GM12801 (cell line): ENCODE measurements at regions not wholly inside any gene's neighbourhood (a gene's known extent, or its start where the extent isn't known, plus 50 kb on each side); places are given as distances from the start of the nearest gene placed in this dataset.

Experiments used
- TF ChIP-seq, protein P1 (sequence below): IDR thresholded peaks from one replicate; pipeline ENCODE4 v1.5.1; 2011; ENCODE audit warnings: control low read depth; ENCODE audit not compliant: insufficient read length; ENCODE audit errors: extremely low read depth

DNA sequence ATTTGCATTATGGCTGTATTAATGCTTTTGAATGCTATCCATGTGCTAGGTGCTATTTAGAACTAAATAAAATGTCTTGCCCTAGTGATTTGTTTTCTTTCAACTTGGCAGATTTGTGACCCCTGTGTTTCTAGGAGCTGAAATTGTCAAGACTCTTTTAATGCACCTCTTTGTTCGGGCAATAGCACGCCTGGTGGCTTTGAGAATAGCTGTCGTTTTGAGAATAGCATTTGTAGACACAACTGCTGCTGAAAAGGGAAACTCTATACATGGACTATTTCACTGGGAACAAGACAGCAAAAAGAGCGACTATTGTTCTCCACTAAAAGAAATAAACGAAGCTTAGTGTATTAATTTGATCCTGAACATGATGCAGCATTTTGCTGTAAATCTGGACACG is 352.1 kb upstream of the ZNF521 start:
- TF ChIP-seq, protein P1, sequence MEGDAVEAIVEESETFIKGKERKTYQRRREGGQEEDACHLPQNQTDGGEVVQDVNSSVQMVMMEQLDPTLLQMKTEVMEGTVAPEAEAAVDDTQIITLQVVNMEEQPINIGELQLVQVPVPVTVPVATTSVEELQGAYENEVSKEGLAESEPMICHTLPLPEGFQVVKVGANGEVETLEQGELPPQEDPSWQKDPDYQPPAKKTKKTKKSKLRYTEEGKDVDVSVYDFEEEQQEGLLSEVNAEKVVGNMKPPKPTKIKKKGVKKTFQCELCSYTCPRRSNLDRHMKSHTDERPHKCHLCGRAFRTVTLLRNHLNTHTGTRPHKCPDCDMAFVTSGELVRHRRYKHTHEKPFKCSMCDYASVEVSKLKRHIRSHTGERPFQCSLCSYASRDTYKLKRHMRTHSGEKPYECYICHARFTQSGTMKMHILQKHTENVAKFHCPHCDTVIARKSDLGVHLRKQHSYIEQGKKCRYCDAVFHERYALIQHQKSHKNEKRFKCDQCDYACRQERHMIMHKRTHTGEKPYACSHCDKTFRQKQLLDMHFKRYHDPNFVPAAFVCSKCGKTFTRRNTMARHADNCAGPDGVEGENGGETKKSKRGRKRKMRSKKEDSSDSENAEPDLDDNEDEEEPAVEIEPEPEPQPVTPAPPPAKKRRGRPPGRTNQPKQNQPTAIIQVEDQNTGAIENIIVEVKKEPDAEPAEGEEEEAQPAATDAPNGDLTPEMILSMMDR = no peak

DNA sequence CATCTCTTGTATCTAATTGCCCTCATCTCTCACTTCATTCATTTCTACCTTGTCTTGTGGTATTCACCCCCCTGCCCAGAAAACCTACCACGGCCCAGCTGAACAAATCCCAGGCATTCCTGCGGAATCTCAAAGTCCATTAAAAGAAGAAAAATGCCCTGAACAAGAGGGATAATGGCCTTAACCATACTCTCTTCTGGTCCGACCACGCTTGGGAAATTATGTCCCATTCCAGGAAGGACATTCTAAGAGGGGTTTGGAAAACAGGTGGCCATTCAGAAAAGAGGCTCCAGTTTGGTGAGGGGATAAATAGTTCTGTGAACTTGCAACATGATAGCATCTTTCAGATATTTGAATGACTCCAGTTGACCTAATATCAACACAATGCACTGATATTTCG is 349.9 kb upstream of the ZNF521 start:
- TF ChIP-seq, protein P1 = no peak

DNA sequence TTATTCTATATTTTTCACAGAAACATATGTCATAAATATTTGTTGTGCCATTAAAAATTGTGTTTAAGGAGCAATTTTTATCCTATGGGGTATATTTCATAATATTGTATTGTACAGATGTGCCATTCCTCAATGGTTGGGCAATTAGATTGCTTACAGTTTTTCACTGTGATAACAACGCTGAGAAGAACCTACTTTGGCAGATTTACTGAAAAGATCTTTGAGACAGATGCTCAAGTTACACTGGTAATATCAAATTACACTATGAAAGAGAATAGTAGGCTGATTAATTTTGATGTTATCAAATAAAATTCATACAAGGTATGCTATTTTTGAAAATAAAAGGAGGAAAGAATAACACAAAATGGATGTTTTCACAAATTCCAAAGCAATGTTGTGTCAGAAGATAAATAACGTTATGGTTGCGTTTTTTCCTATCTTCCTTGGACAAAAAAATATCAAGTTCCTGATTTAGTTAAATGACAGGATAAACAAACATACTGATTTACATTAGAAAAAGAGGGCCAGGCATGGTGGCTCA is 335.1 kb upstream of the ZNF521 start:
- TF ChIP-seq, protein P1 = no peak

DNA sequence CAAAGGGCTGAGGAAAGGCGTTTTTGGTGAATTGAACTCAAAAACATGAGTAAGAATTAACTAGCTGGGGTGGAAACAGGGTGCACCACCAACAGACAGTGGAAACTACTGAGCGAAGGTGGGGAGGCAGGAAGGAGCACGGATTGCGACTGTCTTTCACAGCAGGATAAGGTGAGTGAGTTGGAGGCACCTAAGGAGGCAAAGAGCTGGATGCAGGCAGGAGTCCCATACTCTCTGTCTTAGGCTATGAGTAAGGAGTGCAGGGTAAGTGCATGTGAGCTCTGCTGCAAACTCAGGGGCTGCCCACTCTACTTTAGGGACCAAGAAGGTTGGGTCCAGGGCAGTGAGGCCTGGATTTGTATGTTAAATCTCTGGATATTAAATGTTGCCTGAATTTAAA is 333.1 kb upstream of the ZNF521 start:
- TF ChIP-seq, protein P1 = no peak

DNA sequence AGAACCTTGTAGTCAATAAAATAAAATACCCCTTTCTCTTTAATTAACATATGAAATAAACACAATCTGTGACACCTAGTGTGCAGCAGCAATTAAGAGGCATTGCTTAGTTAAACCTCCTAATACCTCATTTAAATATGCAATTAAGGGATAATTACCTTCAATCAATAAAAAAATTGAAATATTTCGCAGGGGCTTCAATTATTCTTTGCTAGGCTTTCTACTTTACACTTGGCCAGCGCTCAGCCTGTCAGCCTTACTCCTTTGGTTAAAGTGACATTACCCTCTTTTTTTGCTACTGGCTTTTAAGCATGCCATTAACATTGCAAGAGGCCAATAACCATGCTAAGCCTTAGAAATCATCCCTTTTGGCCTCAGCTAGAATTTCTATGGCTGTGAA is 327.5 kb upstream of the ZNF521 start:
- TF ChIP-seq, protein P1 = no peak

DNA sequence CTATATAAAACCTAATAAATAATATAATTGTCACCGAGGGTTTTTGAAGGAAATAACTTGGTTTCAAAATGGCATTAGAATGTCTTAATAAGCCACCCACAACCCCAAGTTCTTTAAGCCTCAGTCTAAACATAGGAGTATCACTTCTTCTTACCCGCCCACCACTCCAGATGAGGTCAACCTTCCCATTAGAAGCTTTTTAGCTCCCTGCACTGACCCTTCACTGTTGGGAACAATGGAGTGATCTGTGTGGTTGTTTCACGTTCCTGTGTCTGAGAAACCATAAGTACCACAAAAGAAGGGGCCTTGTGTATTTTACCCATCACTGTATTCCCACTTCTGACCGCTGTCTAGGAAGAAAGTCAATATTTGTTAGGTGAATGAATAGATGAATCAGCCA is 326.3 kb upstream of the ZNF521 start:
- TF ChIP-seq, protein P1 = no peak

DNA sequence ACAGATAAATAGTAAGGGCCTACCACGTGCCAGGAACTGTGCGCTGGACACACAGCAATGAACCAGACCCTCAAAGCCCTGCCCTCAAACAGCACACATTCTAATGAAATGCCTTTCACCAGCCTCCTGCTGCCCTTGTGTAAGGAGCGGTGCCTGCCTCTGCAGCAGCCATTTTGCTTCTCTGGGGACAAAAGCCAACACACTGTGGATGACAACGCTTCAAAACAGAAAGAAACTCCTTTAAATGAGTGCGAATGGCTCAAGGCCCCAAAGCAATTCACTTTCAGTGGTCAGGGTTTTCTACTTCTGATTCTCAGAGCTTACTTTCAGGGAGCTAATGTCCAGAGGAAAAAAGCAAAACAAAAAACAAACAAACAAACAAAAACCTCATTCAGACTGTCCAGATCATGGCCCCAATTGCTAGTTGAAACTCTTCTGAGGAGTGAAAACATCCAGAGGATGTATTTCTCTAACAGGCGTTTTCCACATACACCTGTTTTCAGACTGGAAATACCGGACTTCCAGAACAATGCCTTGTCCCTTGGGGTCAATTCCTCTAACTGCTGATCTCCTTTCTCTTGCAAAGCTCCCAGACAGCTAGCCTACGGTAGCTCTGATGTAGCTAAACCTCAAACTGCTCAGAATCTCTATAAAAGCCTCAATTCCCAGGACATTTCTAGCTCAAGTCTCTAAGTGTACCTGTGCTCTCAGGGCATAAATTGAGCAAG is 323.3 kb upstream of the ZNF521 start:
- TF ChIP-seq, protein P1 = no peak
